HG03460 (cell line): ENCODE measurements at regions not wholly inside any gene's neighbourhood (a gene's known extent, or its start where the extent isn't known, plus 50 kb on each side); places are given as distances from the start of the nearest gene placed in this dataset.

Experiments used
- ATAC-seq: cut with Tn5 transposase; IDR thresholded peaks from one replicate; pipeline ENCODE4 v1.9.1; 2021; ENCODE audit not compliant: unreplicated experiment

DNA sequence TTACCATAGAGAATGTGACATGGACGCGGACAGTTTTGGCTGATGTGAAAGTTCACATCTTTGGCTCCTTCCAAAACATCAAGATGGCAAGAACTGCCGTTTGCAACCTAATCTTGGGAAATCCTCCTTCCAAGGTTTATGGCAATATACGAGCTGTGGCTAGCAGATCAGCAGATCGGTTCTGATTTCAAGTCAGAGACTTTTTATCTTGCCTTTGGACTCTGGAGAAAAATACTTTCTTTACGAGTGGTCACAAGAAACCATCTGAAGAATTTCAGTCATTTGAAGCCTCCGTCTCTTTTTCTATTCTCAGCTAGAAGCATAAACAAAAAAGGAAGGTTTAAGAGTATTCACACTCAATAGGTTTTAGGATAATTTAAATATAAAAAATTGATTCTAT lies 153.5 kb upstream of the MEIS2 start:
- no peak for ATAC-seq

DNA sequence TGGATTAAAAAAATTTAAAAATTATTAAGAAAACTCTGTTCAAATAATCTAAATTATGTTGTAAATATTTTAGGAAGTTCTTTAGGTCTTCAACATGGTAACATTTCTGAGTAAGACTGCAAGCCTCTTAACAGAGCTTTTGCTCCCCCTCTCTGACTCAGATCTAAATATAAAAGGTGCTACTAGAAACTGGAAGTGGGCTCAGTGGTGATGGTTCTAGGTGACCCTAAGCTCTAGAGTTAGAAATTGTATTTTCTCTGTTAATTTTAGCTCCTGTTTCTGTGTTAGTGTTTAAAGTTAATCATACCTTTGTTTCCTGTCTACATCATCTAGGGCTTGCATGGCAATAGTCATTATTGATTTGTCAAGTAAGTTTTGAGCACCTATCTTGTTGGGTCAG lies 159.9 kb upstream of the MEIS2 start:
- no peak for ATAC-seq

DNA sequence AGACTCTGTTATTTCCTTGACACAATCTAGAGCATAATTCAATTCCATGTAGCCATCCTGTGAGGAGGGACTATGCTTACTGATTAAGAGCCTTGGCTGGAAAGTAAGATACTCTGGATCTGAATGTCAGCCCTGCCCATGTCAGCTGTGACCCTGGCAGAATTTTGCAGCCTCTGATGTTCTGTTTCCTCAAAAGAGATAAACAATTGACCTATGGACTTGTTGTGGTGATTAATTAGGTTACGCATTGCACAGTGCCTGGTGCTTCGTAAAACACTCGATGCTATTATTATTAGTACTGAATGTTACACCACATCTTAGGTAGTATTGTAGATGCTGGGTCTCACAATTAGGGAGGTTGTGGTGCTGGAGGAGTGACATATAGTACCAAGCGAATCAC lies 161.3 kb upstream of the MEIS2 start:
- ATAC-seq: no peak

DNA sequence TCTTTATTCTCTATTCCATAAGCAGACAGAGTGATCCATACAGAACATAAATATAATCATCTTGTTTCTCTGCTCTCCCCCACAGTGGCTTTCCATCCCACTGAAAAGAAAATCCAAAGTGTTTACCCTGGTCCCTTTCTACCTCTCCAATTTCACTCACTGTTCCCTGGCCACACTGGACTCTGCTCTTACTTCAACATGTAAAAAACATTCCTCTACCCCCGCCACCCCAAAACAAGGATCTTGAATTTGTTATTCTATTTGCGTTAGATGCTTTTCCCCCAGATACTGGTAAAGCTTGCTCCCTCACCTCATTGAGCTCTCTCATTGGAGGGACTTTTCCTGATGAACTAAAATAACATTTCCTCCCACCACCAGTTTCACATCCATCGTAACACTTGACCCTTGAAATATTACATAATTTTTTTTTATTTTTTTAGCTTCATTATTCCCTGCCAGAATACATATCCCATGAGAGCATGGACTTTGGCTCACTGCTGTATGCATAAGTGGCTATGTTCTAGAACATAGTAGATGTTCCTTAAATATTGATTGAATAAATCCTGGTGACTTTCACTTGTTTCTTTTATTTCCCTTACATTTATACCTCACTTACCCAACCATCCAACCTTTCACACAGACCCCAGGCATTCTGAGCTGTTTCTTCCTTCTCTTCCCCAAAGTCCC lies 162.7 kb upstream of the MEIS2 start:
- ATAC-seq: no peak

DNA sequence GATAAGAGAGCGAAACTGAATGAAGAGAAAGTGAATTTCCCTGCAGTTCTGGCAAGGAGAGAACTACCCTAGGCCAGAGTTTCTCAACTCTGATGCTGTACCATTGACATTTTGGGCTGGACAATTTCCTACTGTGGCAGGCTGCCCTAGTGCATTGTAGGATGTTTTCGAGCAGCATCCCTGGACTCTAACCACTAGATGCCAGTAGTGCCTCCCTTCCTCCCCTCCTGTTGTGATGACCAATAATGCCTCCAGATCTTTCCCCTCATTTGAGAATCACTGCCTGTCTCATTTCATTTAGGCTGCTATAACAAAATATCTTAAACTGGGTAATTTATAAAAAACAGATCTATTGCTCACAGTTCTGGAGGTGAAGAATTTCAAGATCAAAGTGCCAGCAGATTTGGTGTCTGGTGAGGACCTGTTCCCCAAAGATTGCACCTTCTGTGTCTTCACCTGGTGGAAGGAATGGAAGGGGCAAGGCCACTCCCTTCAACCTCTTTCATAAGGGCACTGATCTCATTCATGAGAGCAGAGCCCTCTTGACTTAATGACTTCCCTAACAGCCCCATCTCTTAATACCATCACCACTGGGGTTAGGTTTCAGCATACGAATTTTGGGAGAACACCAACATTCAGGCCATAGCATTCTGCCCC lies 188.9 kb upstream of the MEIS2 start:
- no peak for ATAC-seq

DNA sequence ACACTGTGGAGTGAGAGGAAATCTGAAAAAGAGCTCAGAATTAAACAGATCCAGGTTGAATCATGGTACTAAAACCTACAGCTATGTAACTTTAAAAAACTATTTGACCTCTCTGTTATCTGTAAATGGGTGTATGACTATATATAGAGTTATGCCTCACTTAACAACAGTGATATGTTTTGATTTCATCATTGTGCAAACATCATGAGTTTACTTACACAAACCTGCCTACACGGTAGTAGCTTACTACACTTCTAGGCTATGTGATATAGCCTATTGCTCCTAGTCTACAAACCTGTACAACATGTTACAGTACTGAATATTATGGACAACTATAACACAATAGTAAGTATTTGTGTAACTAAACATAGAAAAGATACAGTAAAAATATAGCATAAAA lies 191.6 kb upstream of the MEIS2 start:
- no peak for ATAC-seq

DNA sequence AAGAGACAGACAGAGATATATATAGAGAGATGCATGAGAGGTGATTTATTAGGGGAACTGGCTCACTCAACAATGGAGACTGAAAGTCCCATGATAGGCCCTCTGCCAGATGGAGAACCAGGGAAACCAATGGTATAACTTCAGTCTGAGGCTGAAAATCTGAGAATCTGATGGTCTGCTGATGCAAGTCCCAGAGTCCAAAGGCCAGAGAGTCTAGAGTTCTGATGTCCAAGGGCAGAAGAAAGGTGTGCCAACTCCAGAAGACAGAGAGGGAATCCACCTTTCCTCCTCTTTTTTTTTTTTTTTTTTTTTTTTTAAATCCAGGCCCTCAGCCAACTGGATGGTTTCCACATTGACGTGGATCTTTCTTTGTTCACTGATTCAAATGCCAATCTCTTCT lies 197.9 kb upstream of the MEIS2 start:
- ATAC-seq: no peak

DNA sequence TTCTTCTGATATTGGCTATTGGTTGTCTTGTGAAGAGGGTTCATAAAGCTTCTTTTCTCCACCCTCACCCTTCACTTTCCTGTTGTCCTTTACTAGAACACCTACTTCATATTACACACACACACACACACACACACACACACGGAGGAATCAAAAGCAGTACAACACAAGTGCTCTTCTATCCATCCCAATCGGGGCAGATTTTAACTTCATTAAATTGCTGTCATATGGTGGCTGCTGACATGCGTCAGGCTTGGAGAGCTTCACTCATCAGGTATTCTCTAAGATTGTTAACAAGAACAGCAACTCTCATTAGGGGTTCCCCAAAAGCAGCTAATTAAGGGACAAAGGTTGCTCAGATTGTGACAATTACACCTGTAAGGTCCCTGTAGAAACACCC lies 239.1 kb upstream of the MEIS2 start:
- no peak for ATAC-seq

DNA sequence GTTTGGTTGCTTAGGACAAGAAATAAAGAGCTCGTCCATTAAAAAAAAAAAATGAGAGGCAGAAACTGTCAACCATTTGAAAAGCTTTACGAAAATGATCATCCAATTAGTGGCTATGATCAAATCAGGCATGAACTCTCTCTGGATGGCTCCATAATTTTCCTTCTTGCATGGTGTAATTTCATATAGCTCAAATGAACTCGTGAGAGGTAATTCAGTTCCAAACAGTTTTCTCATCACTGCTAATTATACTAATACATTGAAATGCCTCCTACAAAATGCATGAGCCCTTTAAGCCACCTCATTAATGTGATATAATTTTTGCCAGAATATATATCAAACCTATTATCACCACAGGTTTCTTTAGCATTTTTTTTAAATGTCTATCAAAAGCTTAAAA lies 239.5 kb upstream of the MEIS2 start:
- no peak for ATAC-seq

DNA sequence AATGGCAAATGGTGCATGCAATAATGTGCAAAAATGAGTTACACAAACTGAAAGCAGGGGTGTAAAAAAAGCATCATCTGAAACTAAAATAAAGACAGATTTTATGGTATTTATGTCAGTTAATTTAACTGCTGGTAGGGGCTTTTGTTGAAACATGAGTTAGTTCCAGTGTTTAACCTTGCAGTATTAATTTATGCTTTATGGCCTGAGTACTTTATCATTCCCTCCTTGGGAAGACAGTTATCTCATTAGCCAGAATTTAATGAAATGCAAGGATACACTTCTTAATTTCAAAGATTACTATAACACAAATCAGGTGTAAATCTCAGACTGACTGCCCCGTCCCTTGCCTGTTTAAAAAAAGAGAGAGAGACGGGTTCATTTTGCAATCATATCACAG lies 240.1 kb upstream of the MEIS2 start:
- ATAC-seq: no peak

DNA sequence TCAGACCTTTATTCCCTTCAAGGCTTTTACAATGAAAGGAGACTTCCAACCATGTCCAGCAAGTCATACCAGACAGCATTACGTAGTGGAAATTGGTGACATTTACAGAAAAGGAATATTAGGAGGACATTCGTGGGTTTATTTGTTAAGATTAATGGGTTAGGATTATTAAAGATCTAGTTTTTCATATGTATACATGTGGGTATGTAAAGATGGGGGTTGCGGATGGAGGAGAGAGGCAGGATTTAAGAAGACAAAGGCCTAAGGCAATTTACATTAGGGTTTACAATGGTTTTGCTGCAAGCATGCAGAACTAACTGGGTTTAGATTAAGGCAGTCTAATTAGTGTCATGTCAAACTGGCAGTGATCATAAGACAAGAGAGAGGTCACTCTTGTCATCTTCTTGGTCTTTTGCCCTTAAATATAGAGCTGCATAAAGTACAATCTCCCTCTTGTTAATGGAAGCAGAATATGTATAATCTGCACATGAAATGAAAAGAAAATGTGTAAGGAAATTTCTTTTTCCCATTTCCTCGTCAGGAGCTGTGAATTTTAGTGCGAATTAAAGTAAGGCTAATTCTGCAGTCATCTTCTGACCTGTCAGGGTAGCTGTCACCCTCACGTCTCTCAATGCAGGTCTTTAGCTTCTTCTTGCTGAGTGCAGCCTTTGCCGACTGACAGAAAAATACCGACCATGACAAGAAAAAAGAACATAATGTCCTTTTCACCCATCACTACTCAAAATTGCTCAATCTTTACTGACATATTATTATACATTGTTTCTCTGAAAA lies 258.9 kb upstream of the MEIS2 start:
- ATAC-seq: no peak

DNA sequence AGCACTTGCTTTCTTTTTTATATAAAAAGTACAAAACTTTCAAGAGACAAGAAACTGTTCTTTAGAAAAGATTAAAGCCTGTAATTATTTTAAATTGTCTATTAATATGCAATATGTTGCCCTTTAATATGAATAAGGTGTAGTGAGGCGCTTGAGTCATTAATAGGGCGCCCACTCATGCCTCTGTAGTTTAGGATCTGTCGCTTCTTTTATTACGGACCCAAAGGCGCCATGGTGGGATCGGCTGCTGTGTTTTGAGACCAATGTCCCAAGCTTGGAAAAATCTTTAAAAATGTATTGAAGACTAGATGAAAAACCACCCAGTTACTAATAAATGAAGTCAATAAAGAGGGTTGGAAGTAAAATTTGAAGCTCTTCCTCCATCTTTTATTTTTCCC lies 259.5 kb upstream of the MEIS2 start:
- ATAC-seq: no peak

DNA sequence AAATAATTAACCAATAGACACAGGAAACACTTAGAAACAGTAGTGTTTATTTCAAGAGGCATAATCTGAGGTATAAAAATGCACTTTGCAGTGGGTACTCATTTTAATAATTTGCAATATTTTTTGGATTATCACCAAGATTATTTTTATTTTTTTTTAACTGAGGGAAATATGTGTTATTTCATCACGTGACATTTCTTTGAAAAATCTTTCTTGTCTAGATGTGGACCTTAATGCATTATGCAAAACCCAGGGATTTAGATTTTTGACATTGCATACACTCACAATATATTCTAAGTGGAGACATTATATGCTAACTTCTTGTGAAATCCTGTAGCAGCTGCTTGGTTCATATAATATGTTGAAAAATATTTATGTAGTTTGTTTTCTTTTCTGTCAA lies 260.4 kb upstream of the MEIS2 start:
- ATAC-seq: no peak

DNA sequence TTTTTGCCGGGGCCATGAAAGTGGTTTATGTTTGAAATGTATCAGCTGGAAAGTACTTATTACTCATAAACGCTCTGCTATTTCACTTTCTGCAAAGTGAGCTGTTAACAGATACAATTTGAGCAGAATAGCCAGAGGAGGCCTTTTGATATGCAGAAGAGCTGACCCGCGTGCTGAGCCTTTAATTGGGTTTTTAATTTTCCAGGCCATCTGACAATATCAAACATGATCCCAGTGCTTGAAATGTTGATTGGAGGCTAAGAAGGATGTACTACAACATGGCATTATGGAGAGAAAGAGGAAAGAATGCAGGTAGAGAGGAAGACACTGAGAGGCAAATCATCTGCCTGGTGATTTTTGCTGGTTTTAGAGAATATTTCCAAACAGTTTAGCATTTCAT lies 261.3 kb upstream of the MEIS2 start:
- ATAC-seq: no peak

DNA sequence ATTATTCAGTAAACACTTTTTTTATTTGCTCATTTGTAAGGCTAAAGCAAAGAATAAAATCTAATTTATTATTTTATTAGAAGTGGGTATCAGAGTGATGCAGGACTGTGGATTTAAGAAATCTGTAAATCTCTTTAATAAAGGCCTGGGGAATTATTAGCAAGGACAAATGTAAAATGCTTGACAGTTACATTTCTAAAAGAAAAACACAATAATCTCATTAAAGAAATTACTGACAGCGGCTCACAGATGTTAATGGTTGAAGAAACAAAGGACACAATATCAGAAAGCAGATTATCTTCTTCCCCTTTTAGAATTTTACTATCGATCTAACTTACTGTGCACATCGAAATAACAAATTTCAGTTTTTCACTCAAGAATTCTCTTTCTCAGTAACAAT lies 262.1 kb upstream of the MEIS2 start:
- ATAC-seq: no peak

DNA sequence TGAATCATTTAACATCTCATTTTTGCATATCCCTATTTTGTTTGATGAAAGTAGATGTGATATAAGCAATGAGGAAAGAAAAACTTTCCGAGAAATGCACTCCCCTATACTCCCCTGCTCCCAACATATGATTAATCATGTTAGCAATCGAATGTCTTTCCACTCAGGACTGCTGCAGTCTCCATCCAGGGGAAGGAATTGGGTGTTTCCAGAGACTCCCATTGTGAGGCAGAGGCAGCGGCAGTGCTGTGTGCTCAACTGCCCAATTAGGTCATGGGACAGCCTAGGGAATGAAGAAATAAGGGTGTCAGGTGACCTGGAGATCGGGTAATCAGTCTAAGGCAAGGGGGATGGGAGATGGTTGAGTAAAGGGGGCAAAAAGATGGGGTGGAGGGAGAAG lies 268.6 kb upstream of the MEIS2 start:
- no peak for ATAC-seq

DNA sequence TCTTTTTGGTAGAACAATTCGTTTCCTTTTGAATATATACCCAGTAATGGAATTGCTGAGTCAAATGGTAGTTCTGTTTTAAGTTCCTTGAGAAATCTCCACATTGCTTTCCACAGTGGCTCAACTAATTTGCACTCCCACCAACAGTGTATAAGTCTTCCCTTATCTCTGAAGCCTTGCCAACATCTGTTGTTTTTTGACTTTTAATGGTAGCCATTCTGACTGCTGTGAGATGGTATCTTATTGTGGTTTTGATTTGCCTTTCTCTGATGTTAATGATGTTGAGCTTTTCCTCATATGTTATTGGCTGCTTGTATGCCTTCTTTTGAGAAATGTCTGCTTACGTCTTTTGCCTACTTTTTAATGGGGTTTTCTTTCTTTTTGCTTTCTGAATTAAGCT lies 270.6 kb upstream of the MEIS2 start:
- ATAC-seq: no peak

DNA sequence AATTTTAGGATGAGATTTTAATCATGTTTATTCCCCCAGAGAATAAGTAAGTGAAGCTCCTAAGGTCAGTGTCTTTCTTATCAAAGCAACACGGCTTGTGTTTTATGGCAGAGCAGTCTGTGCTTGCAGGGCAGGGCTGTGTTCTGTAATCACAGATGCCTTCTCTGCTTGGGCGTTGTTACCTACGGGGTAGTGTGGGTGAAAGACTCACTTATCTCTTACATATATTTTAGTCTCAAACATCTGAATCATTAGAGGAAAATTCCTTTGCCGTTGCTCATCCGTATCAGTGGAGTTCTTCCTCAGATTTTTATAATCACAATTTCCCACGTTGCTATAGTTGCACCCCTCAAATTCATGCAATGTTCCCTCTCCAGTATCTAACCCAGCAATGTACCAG lies 271.7 kb upstream of the MEIS2 start:
- no peak for ATAC-seq

DNA sequence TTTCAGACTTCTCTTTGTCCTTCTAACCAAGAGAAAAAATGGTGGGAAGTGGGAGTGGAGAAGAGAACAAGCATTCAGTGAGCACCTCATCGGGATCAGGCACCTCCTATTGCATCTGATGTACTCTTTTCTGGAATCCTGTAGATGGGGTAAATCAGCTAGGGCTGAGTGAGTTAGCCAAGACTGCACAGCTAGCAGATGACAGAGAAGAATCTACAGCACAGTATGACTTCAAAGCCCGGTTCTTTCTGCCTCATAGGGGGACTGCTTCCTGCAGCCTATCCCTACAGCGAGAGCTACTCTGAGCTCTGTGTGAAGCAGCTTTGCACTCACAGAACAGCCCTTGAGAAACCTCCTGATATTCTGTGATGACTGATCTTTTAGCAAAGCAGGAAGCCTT lies 275.2 kb upstream of the MEIS2 start:
- no peak for ATAC-seq

DNA sequence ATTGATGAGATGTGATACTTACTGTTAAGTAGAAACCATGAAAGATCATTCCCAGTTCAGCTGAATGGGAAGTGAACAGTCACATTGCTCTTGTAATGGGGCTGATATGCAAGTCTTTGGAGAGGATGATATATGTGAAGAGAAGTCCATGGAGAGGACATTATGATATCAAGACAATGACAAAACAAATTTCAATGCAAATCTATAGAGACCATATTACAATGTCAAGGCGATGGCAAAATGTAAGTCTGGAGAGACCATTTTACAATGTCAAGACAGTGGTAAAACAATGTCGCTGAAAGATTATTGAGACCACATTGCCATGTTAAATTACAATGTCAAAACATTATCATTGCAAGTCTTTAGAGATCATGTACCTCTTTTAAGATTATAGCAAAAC lies 277.1 kb upstream of the MEIS2 start:
- ATAC-seq: no peak

DNA sequence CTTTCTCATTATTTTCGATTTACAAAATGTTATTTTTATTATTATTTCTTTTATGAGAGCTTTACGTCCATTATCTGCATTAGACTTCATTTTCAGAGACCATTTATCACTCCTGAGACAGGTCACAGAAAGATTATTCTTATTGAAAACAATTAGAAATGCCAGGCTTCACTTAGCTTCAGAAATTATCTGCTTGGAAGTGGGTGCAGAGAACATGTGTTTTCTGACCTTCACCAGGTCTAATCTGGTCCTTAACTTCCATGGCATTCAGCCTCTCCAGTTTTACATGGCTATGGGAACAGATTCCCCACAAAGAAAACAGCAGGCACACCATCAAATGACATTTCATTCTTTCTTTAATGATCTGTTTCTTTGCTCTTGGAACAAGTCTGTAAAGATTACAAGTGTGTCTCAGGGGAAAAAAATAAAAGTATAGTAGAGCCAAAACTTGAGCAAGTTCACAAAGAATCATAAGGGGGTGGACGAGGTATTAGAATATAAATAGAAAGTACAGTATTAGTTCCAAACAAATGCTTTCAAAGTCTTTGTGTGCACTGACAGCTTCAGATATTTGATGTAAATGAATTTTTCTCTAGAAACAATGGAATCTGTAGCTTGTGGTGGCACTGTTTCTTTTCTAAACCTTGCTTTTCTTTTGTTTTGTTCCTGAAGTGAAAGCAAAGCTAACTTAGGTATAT lies 294.2 kb upstream of the MEIS2 start:
- no peak for ATAC-seq

DNA sequence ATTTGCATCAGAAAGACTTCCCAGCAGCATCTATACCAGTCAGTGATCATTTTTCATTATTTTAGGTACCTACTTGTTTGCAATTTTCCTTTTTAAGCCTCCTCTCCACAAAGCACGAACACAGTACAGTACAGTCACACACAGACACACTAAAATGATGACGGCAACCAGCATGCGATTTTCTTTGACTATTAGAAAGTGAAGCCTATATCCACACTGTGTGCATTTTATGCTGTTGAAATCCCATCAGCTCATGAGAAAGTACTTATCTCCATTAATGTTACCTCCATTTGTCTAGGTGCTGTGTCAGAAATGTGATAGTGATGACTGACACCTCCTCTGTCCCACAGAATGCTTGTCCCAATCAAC lies 294.7 kb upstream of the MEIS2 start:
- no peak for ATAC-seq
